Globus pallidus (tissue), 1 donor: ENCODE measurements at regions not wholly inside any gene's neighbourhood (a gene's known extent, or its start where the extent isn't known, plus 50 kb on each side); places are given as distances from the start of the nearest gene placed in this dataset.

Experiments
- DNase-seq: peaks from one replicate; pipeline ENCODE4 v3.0.0-alpha.2; 2015; ENCODE audit warnings: low spot score

GRCh38 chr13:68128297-68128915, 898.3 kb upstream of the PCDH9 start:
- DNase-seq = no peak

GRCh38 chr13:68125087-68125480, 894.9 kb upstream of the PCDH9 start:
- DNase-seq = no peak

DNA sequence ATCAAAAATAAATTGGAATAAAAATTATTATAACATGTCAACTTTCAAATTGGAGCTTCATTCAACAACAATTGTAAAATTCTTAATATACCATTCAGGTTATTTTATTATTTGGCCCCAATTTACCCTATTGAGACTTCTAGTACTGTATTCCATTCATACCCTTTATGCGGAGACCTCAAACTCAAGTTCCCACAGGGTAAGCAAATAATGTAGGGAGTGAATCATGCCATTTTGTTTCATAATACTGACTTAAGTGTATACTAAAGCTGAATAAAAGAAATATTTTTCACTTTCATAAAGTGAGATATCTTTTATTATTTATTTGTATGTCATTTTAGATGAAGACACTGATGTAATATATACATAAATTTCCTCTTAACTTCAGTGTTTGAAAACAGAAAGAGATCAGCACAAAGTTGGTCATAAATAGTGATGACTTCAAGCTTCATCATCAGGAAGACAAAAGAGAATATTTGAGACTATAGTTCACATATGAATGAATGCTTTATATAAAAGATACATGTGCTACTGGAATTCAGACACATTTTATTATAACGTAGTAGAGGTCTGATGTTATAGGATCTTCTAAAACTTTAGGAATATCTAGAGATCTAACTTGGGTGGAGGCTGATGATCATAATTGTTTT, 894.4 kb upstream of the PCDH9 start:
- DNase-seq = no peak

- DNase-seq = no peak
Observed at GRCh38 chr13:68110178-68110768, 880.1 kb upstream of the PCDH9 start.

DNA sequence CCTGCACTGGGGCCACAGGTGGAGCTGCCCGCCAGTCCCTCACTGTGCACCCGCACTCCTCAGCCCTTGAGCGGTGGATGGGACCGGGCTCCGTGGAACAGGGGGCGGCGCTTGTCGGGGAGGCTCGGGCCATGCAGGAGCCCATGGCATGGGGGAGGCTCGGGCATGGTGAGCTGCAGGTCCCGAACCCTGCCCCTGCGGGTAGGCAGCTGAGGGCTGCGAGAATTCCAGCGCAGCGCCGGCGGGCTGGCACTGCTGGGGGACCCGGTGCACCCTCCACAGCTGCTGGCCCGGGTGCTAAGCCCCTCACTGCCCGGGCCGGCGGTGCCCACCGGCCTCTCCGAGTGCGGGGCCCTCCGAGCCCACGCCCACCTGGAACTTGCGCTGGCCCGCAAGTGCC, 877.5 kb upstream of the PCDH9 start:
- no peak for DNase-seq

DNA sequence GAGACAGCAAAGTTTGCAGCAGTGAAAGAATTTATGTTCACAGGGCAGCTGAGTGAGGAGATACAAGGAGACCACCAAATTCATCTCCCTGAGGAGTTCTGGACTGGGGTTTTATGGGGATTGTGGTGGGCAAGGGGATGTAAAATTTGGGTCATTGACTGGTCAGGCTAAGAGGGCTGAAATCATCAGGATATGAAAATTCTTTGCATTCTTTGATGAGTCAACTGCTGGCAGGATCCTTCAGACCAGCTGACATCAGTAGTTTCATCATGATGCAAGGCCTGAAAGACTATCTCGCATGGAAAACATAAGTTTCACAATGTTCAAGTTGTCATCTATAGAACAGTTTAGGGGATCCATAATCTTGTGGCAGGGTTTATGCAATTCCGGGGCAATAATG, 869.5 kb upstream of the PCDH9 start:
- no peak for DNase-seq

DNA sequence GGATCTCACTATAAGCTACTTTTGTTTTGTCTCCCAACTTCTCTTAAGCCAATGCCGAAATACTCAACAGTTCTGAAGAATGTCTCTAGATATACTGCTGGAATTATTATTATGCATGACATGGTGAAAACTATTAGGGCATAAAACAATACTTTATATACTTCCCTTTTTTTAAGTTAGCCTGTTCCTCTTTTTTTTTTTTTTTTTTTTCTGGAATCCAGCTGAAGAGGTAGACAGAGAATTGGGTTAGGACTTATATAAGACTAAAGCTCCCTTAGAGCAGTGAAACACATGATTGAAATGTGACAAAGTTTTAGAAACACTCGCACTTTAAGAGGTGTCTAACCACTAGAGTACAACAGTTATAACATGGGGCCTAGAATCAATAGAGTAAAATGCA, 850.9 kb upstream of the PCDH9 start:
- DNase-seq = no peak

DNA sequence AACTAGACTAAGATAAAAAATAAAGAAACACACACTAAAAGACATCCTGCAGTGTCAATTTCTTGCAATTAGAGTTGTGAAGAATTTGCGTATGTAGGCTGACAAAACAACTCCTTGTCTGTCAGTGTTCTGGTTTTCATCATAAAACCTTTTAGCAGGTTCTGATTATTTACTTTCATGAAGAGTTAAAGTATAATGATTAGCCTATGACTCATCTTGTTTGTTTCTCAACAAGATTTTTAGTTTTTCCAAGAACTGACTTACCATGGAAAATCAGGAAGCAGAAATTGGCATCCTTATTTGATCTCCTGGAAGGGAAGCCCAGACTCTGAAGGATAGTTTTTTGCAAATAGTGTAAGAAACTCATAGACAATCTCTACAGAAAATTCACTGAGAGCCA, 848.7 kb upstream of the PCDH9 start:
- no peak for DNase-seq

- DNase-seq = no peak
Observed at GRCh38 chr13:68078469-68078868, 848.3 kb upstream of the PCDH9 start.

DNA sequence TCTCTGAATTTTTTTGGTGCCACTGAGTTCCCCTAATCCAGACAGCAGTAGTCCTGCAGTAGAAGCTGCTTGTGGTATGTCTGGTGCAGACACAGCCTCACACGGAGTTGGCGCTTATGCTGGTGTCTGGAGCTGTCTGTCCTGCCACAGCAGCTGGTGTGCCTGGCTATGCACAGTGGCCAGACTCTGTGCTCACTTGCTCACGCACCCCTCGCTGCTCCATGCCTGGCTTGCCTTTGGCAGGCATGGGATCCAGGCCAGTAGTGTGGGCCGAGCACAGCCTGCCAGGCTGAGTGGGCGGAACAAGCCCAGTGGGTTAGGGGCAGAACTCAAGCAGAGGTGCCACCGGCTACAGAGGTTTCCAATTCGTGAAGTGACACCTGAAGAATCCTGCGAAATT, 845.9 kb upstream of the PCDH9 start:
- DNase-seq = no peak

GRCh38 chr13:68066879-68067513, 836.9 kb upstream of the PCDH9 start:
- no peak for DNase-seq

DNA sequence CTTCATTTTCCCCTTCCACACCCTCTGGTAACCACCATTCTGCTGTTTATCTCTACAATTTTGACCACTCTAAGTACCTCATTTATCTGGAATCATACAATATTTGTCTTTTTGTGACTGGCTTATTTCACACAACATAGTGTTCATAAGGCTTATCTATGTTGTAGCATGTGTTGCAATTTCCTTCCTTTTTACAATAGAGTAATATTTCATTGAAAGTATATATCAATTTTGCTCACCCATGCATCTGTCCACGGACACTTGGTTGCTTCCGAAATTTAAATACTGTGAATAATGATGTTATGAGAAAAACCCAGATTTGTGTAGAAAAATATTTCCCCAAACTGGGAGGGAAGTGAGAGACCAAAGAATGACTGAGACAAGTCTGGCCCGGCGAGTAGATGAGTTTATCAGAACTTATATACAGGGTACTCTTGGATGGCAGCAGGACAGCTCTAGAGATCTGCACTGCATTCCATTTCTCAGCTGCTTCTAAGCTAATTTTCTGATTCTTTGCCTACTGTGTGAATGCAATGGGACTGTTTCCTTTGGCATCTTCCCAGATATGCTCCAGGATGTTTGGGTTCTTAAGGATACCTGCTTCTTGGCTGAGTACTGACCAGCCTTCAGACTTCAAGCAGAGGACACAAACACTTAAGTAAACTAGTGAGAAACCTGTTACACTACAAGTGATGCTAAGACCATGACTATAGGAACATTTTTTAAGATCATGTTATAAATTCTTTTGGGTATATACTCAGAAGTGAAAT, 834.0 kb upstream of the PCDH9 start:
- DNase-seq = no peak

DNA sequence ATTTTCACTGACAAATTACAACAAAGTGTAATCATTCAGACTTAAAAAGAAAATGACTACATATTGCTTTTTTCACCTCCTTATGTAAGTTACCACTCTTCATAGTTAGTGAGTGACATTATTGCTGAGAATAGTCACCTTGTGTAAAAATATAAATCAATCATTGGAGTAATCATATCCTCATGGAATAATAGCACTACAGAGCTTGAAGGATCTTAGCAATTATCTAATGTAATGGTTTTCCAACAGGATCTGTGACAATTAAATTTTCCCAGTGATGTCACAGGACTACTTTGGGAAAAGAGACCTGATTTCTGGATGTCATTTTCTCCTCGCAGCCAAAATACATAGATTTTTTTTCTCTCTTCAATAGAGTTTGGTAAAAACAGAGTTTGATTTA, 833.0 kb upstream of the PCDH9 start:
- DNase-seq = no peak

DNA sequence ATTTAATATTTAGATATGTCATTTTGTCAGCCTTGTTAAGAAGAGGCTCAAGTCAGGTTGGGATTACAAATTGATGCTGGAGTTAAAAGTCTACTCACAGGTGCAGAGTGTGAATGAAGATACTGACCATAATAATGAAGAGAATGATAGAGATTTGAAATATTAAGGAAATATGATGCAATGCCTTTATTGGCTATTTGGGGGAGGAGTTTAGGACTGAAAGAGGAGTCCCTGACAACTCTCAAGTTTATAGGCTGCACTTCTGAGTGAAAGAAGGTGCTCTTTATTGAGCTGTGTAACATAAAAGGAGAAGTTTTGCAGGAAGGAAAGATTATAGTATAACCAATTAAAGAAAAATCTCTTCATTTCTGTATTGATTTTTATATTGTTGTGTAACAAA, 827.7 kb upstream of the PCDH9 start:
- DNase-seq = no peak

- no peak for DNase-seq
Observed at GRCh38 chr13:68056816-68057710, 826.9 kb upstream of the PCDH9 start.

- DNase-seq = no peak
Observed at GRCh38 chr13:68051910-68052309, 821.8 kb upstream of the PCDH9 start.

GRCh38 chr13:68050761-68051160, 820.6 kb upstream of the PCDH9 start:
- no peak for DNase-seq

- DNase-seq = no peak
Observed at GRCh38 chr13:68048802-68049359, 818.7 kb upstream of the PCDH9 start.

GRCh38 chr13:68047889-68048288, 817.8 kb upstream of the PCDH9 start:
- no peak for DNase-seq

- no peak for DNase-seq
Observed at GRCh38 chr13:68046903-68047302, 816.8 kb upstream of the PCDH9 start.

DNA sequence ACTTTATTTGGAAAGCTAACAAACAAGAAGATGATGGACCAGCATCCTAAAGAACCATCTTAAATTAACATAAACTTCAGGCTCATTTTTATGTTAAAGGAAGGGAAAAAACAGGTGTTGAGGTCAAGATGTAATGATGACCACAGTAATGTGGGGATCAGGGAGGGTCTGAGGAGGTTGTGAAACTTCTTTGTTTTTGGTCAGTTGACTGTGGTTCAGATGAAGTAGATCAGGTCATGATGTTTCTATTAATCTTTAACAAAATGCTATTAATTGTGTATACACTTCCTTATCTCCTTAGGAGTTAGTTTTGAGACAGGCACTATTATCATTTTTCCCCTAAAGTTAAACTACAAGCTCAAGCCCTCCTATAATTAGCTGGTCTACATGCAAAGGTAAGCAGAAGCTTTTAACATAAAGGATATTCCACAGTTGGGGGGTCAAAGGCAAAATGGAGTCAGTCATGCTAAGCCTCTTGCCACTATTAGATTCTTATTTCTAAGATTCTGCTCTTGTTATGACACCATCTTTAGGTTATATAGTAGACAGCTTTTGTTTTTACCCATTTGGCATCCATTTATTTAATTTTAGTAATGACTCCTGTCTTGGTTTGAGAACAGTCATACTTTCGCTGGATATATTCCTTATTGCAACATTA, 800.1 kb upstream of the PCDH9 start:
- no peak for DNase-seq
